ENCODE measurements at regions not wholly inside any gene's neighbourhood (a gene's known extent, or its start where the extent isn't known, plus 50 kb on each side); places are given as distances from the start of the nearest gene placed in this dataset.

DNA sequence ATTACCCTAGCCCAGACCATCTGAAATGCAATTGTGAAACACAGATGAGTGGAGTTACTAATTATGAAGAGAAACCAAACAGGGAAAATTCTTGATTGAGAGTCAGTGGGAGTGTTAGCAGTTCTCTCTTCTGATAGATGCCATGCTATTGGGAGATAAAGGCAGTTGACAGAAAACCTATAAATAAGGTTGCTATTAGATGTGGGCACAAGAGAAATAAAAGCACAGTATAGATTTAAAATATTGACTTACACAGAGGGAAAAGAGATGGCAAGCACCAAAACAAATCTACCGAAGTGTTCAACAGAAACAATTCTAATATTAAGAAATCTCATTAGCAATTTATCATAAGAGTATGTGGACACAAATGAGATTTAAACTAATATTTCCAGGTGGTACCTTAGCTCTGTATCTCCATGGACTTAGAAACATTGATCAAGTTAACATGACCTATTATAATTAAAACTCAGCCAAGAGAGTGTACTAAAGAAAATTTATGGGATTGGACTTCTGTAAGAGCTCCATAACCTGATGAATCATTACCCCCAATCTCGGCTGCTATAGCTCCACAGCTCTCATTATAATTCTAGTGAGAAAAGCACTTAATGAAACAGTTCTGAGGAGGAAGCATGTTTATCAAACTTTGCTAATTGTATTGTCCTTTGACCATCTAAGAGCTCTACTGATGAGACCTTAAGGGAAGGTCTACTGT is 665.0 kb upstream of the RIOK2 start:
- DNase-seq (ENCODE audit: extremely low read depth, insufficient read length): no peak
- TF ChIP-seq CTCF (IDR thresholded peaks at IDR 0.05; ENCODE audit: insufficient read depth, low read length, poor library complexity, severe bottlenecking): no peak
- H3K36me3 ChIP-seq (ENCODE audit: control insufficient read depth, insufficient read depth, low read length): no peaks in the 10 kb centered on the region
- no peak overlapping the region for H3K4me3 ChIP-seq (replicated peaks; ENCODE audit: low read depth, low read length)
- no peaks in the 10 kb centered on the region for H3K27me3 ChIP-seq (replicated peaks; ENCODE audit: control insufficient read depth, insufficient read depth, low read length)

DNA sequence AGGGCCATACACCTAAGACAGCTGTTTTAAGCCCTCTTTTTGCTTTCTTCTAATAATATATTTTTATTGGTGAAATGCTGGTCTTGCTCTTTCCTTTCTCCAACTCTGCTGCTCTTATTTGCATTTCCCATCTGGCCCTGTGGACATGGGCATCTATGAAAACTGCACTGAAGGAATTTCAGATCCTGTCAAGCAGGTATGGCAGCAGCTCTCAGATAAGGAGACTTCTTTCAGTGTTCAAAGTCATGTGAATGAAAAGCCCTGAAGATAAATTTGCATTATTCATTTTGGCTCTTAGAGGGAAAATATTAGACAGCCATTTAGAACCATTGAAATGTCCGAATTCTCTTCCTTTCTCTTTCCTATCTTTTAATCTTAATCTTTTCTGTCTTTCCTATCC is 668.0 kb upstream of the RIOK2 start:
- DNase-seq (ENCODE audit: extremely low read depth, insufficient read length): no peak
- H3K27me3 ChIP-seq (replicated peaks; ENCODE audit: control insufficient read depth, insufficient read depth, low read length): no peaks in the 10 kb centered on the region
- no peak for TF ChIP-seq CTCF (IDR thresholded peaks at IDR 0.05; ENCODE audit: insufficient read depth, low read length, poor library complexity, severe bottlenecking)
- no peak overlapping the region for H3K4me3 ChIP-seq (replicated peaks; ENCODE audit: low read depth, low read length)
- H3K36me3 ChIP-seq (ENCODE audit: control insufficient read depth, insufficient read depth, low read length): no peaks in the 10 kb centered on the region

- H3K27me3 ChIP-seq (replicated peaks; ENCODE audit: control insufficient read depth, insufficient read depth, low read length): no peaks in the 10 kb centered on the region
- no peak for DNase-seq (ENCODE audit: extremely low read depth, insufficient read length)
- no peak overlapping the region for H3K4me3 ChIP-seq (replicated peaks; ENCODE audit: low read depth, low read length)
- no peaks in the 10 kb centered on the region for H3K36me3 ChIP-seq (ENCODE audit: control insufficient read depth, insufficient read depth, low read length)
- TF ChIP-seq CTCF (IDR thresholded peaks at IDR 0.05; ENCODE audit: insufficient read depth, low read length, poor library complexity, severe bottlenecking): no peak
Measured at GRCh38 chr5:97854871-97855762, 672.1 kb upstream of the RIOK2 start.

- Histone ChIP-seq H3K27me3 (replicated peaks; ENCODE audit: control insufficient read depth, insufficient read depth, low read length) (no peaks in the 10 kb centered on the region), H3K36me3 (ENCODE audit: control insufficient read depth, insufficient read depth, low read length) (no peaks in the 10 kb centered on the region), H3K4me3 (replicated peaks; ENCODE audit: low read depth, low read length) (no peak overlapping the region)
- no peak for DNase-seq (ENCODE audit: extremely low read depth, insufficient read length)
- no peak for TF ChIP-seq CTCF (IDR thresholded peaks at IDR 0.05; ENCODE audit: insufficient read depth, low read length, poor library complexity, severe bottlenecking)
Measured at GRCh38 chr5:97874491-97874890, 691.4 kb upstream of the RIOK2 start.

DNA sequence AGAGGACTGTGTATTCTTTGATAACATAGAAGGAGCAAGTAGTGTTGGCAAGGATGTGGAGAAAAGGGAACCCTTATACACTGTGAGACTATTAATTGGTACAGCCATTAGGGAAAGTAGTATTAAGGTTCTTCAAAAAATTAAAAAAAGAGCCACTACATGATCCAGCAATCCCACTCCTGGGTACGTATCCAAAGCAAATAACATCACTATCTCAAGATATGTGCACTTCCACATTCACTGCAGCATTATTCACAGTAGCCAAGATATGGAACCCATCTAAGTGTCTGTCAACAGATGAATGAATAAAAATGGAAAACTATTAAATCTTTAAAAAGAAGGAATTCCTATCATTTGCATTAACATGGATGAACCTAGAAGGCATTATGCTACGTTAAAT is 693.2 kb upstream of the RIOK2 start:
- Histone ChIP-seq H3K4me3 (replicated peaks; ENCODE audit: low read depth, low read length) (no peak overlapping the region), H3K27me3 (replicated peaks; ENCODE audit: control insufficient read depth, insufficient read depth, low read length) (no peaks in the 10 kb centered on the region), H3K36me3 (ENCODE audit: control insufficient read depth, insufficient read depth, low read length) (no peaks in the 10 kb centered on the region)
- no peak for DNase-seq (ENCODE audit: extremely low read depth, insufficient read length)
- no peak for TF ChIP-seq CTCF (IDR thresholded peaks at IDR 0.05; ENCODE audit: insufficient read depth, low read length, poor library complexity, severe bottlenecking)
